OCI-LY1 (cell line): ENCODE measurements at regions not wholly inside any gene's neighbourhood (a gene's known extent, or its start where the extent isn't known, plus 50 kb on each side); places are given as distances from the start of the nearest gene placed in this dataset.

Source experiments
- H2AFZ ChIP-seq: fragments of 200-600 bp; sonication (generic), shearing (Covaris generic); 2 replicates; pipeline ENCODE4 v1.6.0; 2014; ENCODE audit warnings: antibody characterized with exemption, mild to moderate bottlenecking, low read length
- H3F3A ChIP-seq: fragments of 200-600 bp; sonication (generic), shearing (Covaris generic); 2 replicates; pipeline ENCODE4 v1.6.0; 2014; ENCODE audit warnings: mild to moderate bottlenecking, antibody characterized with exemption, low read length, moderate library complexity; ENCODE audit not compliant: insufficient read depth
- H3K27ac ChIP-seq: fragments of 200-600 bp; sonication (generic); 2 replicates; pipeline ENCODE4 v1.5.1; 2014; ENCODE audit warnings: low read length, mixed run types, mild to moderate bottlenecking, low read depth; ENCODE audit not compliant: poor library complexity, severe bottlenecking
- H3K27me3 ChIP-seq: fragments of 200-600 bp; sonication (generic); 2 replicates; pipeline ENCODE4 v1.6.0; 2014; ENCODE audit warnings: antibody characterized with exemption, mild to moderate bottlenecking, low read length, moderate library complexity; ENCODE audit not compliant: insufficient read depth
- H3K36me3 ChIP-seq: fragments of 200-600 bp; sonication (generic); 2 replicates; pipeline ENCODE4 v1.6.1; 2014; ENCODE audit warnings: mild to moderate bottlenecking, antibody characterized with exemption, low read length, moderate library complexity, mixed read lengths; ENCODE audit not compliant: insufficient read depth
- H3K4me1 ChIP-seq: fragments of 200-600 bp; sonication (generic); 2 replicates; pipeline ENCODE4 v1.5.1; 2014; ENCODE audit warnings: mild to moderate bottlenecking, low read length, moderate library complexity; ENCODE audit not compliant: insufficient read depth, severe bottlenecking
- H3K4me2 ChIP-seq: fragments of 200-600 bp; sonication (generic), shearing (Covaris generic); 2 replicates; pipeline ENCODE4 v1.6.1; 2014; ENCODE audit warnings: low read length
- H3K4me3 ChIP-seq: fragments of 200-600 bp; sonication (generic); 2 replicates; pipeline ENCODE4 v1.5.1; 2014; ENCODE audit warnings: low read length, low read depth, mild to moderate bottlenecking, mixed read lengths; ENCODE audit not compliant: poor library complexity, severe bottlenecking
- H3K79me2 ChIP-seq: fragments of 200-600 bp; shearing (Covaris generic); 2 replicates; pipeline ENCODE4 v1.6.1; 2016; ENCODE audit warnings: mixed run types, low read length, mixed read lengths; ENCODE audit not compliant: insufficient read depth
- H3K9ac ChIP-seq: fragments of 200-600 bp; sonication (generic), shearing (Covaris generic); 2 replicates; pipeline ENCODE4 v1.6.1; 2014; ENCODE audit warnings: mild to moderate bottlenecking, low read length, mixed read lengths
- H3K9me2 ChIP-seq: fragments of 200-600 bp; sonication (generic), shearing (Covaris generic); 2 replicates; pipeline ENCODE4 v1.6.1; 2014; ENCODE audit warnings: low read depth, mild to moderate bottlenecking, low read length, mixed read lengths
- H3K9me3 ChIP-seq: fragments of 200-600 bp; shearing (Covaris generic); 2 replicates; pipeline ENCODE4 v1.6.1; 2014; ENCODE audit warnings: low read length, mixed read lengths
- H4K20me1 ChIP-seq: fragments of 200-600 bp; sonication (generic), shearing (Covaris generic); 2 replicates; pipeline ENCODE4 v1.6.0; 2016; ENCODE audit warnings: mild to moderate bottlenecking, low read length; ENCODE audit not compliant: insufficient read depth
- EZH2 ChIP-seq: fragments of 200-600 bp; sonication (generic), shearing (Covaris generic); IDR thresholded peaks from 2 replicates; pipeline ENCODE4 v1.8.0; 2017; ENCODE audit warnings: borderline replicate concordance, mixed run types, mild to moderate bottlenecking, antibody characterized with exemption, low read length, moderate library complexity, mixed read lengths
- TF ChIP-seq, protein P1 (sequence below): fragments of 200-600 bp; sonication (generic), shearing (Covaris generic); IDR thresholded peaks from 2 replicates; pipeline ENCODE4 v1.5.1; 2017; ENCODE audit warnings: mild to moderate bottlenecking, antibody characterized with exemption, low read length, moderate library complexity, mixed read lengths

DNA sequence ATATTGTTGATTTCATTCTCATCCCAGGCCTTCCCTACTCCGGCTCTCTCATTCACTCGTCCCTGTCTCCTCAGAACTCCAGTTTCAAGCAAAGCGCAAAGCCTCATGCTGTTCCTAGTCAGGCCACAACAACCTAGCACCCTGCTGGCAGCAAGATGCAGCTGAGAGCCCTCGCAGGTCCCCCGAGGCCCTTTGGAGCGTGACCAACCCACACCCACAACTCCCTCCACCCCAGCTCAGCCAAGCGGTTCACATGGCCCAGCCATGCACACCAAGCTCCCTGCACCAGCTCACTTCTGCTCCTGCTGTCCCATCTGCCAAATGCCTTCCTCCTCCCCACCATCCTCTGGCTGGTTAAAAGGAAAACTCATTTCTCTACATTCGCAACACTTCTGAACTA lies 195.8 kb downstream of the IRX5 start:
- Histone ChIP-seq H3K9ac (no peak overlapping the region), H3F3A (no peaks in the 10 kb centered on the region), H3K27ac (no peak overlapping the region), H3K9me2 (no peaks in the 10 kb centered on the region), H3K27me3 (no peaks in the 10 kb centered on the region), H3K9me3 (no peaks in the 10 kb centered on the region), H2AFZ (no peak overlapping the region), H3K4me2 (no peak overlapping the region), H3K36me3 (no peaks in the 10 kb centered on the region), H3K4me1 (no peaks in the 10 kb centered on the region), H3K79me2 (no peaks in the 10 kb centered on the region), H4K20me1 (no peaks in the 10 kb centered on the region), H3K4me3 (no peak overlapping the region)
- no peak for TF ChIP-seq EZH2

DNA sequence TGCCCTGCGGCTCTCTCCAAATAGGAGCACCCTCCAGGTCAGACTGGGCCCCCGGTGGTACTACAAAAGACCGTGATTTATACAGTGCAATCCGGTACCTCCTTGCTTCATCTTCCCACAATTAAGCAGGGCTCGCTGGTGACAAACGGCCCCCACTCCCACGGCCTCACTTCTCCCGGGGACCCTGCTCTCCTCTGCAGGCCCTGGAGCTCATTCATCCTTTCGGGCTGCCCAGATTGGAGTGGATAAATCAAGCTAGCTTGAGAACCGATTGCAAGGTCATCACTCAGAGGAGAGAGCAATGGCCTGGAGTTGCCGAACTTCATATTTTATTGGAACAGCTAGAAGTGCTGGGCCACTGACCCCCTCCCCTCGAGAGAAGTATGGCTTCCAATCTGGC lies 193.5 kb upstream of the IRX6 start:
- Histone ChIP-seq H3K27ac (no peak overlapping the region), H3K4me2 (no peak overlapping the region), H3K9me2 (no peaks in the 10 kb centered on the region), H3K4me1 (no peaks in the 10 kb centered on the region), H3F3A (no peaks in the 10 kb centered on the region), H3K9ac (no peak overlapping the region), H3K4me3 (no peak overlapping the region), H2AFZ (no peak overlapping the region), H3K36me3 (no peaks in the 10 kb centered on the region), H4K20me1 (no peaks in the 10 kb centered on the region), H3K9me3 (no peaks in the 10 kb centered on the region), H3K79me2 (no peaks in the 10 kb centered on the region), H3K27me3 (no peaks in the 10 kb centered on the region)
- TF ChIP-seq, protein P1, sequence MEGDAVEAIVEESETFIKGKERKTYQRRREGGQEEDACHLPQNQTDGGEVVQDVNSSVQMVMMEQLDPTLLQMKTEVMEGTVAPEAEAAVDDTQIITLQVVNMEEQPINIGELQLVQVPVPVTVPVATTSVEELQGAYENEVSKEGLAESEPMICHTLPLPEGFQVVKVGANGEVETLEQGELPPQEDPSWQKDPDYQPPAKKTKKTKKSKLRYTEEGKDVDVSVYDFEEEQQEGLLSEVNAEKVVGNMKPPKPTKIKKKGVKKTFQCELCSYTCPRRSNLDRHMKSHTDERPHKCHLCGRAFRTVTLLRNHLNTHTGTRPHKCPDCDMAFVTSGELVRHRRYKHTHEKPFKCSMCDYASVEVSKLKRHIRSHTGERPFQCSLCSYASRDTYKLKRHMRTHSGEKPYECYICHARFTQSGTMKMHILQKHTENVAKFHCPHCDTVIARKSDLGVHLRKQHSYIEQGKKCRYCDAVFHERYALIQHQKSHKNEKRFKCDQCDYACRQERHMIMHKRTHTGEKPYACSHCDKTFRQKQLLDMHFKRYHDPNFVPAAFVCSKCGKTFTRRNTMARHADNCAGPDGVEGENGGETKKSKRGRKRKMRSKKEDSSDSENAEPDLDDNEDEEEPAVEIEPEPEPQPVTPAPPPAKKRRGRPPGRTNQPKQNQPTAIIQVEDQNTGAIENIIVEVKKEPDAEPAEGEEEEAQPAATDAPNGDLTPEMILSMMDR, result no peak
- TF ChIP-seq EZH2, result no peak

DNA sequence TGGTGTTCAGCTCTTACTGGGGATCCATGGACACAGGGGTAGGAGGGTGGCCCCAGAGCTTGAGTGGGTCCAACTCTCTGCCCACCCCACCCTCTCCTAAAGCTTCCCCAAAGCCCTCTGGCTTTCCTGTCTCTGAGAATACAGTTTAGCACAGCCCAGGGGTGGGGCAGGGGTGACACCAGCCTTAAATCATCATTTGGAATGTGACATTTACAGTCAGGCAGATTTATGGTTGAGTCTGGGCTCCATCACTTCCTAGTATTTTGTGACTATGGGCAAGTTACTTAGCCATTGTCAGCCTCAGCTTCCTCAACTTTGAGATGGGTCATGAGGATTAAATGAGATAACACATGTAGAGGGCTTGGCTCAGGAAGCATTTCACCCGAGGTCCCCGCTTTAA lies 193.1 kb upstream of the IRX6 start:
- Histone ChIP-seq H3K27ac (no peak overlapping the region), H3K9me3 (no peaks in the 10 kb centered on the region), H2AFZ (no peak overlapping the region), H3K9me2 (no peaks in the 10 kb centered on the region), H3K4me3 (no peak overlapping the region), H3F3A (no peaks in the 10 kb centered on the region), H3K79me2 (no peaks in the 10 kb centered on the region), H4K20me1 (no peaks in the 10 kb centered on the region), H3K9ac (no peak overlapping the region), H3K4me2 (no peak overlapping the region), H3K36me3 (no peaks in the 10 kb centered on the region), H3K4me1 (no peaks in the 10 kb centered on the region), H3K27me3 (no peaks in the 10 kb centered on the region)
- TF ChIP-seq, protein P1, result no peak
- TF ChIP-seq EZH2, result no peak

DNA sequence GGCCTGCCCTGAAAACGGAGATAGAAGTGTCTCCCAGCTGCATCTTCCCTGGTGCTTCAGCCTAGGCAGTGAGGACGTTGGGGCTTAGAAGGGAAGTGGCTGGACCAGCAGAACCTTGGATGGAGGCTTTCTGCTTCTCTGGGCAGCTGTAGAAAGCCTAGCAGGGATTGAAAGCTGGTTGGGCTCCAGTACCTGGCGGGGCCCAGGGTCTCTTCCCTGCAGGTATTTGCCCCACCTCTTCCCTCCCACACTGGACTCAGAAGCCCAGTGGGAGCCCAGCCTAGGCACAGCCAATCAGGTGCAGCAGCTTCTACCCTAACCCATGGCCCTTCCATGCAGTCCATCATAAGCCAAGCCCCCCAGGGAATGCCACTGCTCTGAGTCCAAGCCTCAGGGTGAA lies 190.3 kb upstream of the IRX6 start:
- no peak for TF ChIP-seq EZH2
- TF ChIP-seq, protein P1, result no peak
- H2AFZ ChIP-seq, result no peak overlapping the region
- no peaks in the 10 kb centered on the region for H3K36me3 ChIP-seq
- H3K4me3 ChIP-seq, result no peak overlapping the region
- no peak overlapping the region for H3K9ac ChIP-seq
- no peaks in the 10 kb centered on the region for H3K27me3 ChIP-seq
- H3K9me3 ChIP-seq, result no peaks in the 10 kb centered on the region
- H3K4me1 ChIP-seq, result no peaks in the 10 kb centered on the region
- no peaks in the 10 kb centered on the region for H3K9me2 ChIP-seq
- no peak overlapping the region for H3K4me2 ChIP-seq
- no peaks in the 10 kb centered on the region for H4K20me1 ChIP-seq
- no peak overlapping the region for H3K27ac ChIP-seq
- H3K79me2 ChIP-seq, result no peaks in the 10 kb centered on the region
- no peaks in the 10 kb centered on the region for H3F3A ChIP-seq
